Gastrocnemius medialis (tissue), 4 donors: ENCODE measurements at regions not wholly inside any gene's neighbourhood (a gene's known extent, or its start where the extent isn't known, plus 50 kb on each side); places are given as distances from the start of the nearest gene placed in this dataset.

Experiments used
- ATAC-seq, 2 donors: fragments of 150-250 bp; one replicate each; pipeline ENCODE4 v1.9.1; 2016
- DNase-seq, 2 donors: peaks; one replicate each; pipeline ENCODE4 v3.0.0-alpha.2; 2019
- H3K27ac ChIP-seq, 4 donors: fragments of 200-600 bp; sonication (generic); 1 replicate in 1 of 4; 2 replicates in 3 of 4; pipeline ENCODE4 v1.5.1; 2016 to 2018; ENCODE audit warnings: mild to moderate bottlenecking in 2 of 4, moderate library complexity in 1 of 4
- H3K27me3 ChIP-seq, 3 donors: fragments of 200-600 bp; sonication (generic) in 2 of 3; 1 replicate in 1 of 3; 2 replicates in 2 of 3; pipeline versions ENCODE4 v1.5.1 to v1.6.0; 2016 to 2019; ENCODE audit warnings: mild to moderate bottlenecking in 1 of 3, moderate library complexity in 1 of 3
- H3K36me3 ChIP-seq, 2 donors: fragments of 200-600 bp; sonication (generic) in 1 of 2; one replicate each; pipeline ENCODE4 v1.5.1; 2017 to 2018
- H3K4me1 ChIP-seq, 2 donors: fragments of 200-600 bp; sonication (generic) in 1 of 2; one replicate each; pipeline ENCODE4 v1.5.1; 2016 to 2017; ENCODE audit warnings: mild to moderate bottlenecking in 2 of 2
- H3K4me3 ChIP-seq, 4 donors: fragments of 200-600 bp; sonication (generic) in 3 of 4; 1 replicate in 1 of 4; 2 replicates in 3 of 4; pipeline ENCODE4 v1.5.1; 2016 to 2019; ENCODE audit warnings: mild to moderate bottlenecking in 2 of 4
- H3K9me3 ChIP-seq, 3 donors: fragments of 200-600 bp; sonication (generic) in 2 of 3; 1 replicate in 1 of 3; 2 replicates in 2 of 3; pipeline ENCODE4 v1.5.1; 2016 to 2019
- CTCF ChIP-seq, 5 experiments: fragments of 450-650 bp in 3 of 5; fragments of 200-600 bp in 2 of 5; sonication (generic) in 2 of 5; IDR thresholded peaks in 4 of 5; conservative IDR thresholded peaks in 1 of 5; 1 replicate in 4 of 5; 2 replicates in 1 of 5; pipeline ENCODE4 v1.5.1; 2016 to 2019; ENCODE audit warnings: antibody characterized with exemption in 5 of 5, mild to moderate bottlenecking in 3 of 5, moderate library complexity in 3 of 5
- POLR2A ChIP-seq, 2 donors: fragments of 450-650 bp; IDR thresholded peaks; one replicate each; pipeline ENCODE4 v1.6.1; 2017; ENCODE audit warnings: antibody characterized with exemption in 2 of 2, mild to moderate bottlenecking in 2 of 2, moderate library complexity in 2 of 2
- in situ Hi-C, 4 donors: fragments of 200-750 bp; cut with MboI; loops; one replicate each; pipeline versions ENCODE4 v1.15.0 to v1.8.0; 2017; ENCODE audit warnings: low sequenced_read_pairs in 4 of 4
- intact Hi-C: fragments of 100-400 bp; cut with DNase I; formaldehyde crosslinking; loops from one replicate; pipeline ENCODE4 v1.15.1; 2023; ENCODE audit warnings: low total_unique reads

- in situ Hi-C loops (no loop called here), intact Hi-C loops (no loop called here)
- Histone ChIP-seq H3K4me3 (no peak overlapping the region), H3K36me3 (no peaks in the 10 kb centered on the region), H3K9me3 (no peaks in the 10 kb centered on the region), H3K27ac (no peak overlapping the region), H3K27me3 (no peaks in the 10 kb centered on the region), H3K4me1 (no peaks in the 10 kb centered on the region)
- DNase-seq, result no peak
- no peak for TF ChIP-seq CTCF (IDR thresholded peaks at IDR 0.05 in 4 of 5, conservative IDR thresholded peaks at IDR 0.05 in 1 of 5)
- no peak for TF ChIP-seq POLR2A (IDR thresholded peaks at IDR 0.05)
- ATAC-seq, result no peak
Observed at GRCh38 chr1:182183606-182184005, 122.1 kb upstream of the ZNF648 start.

DNA sequence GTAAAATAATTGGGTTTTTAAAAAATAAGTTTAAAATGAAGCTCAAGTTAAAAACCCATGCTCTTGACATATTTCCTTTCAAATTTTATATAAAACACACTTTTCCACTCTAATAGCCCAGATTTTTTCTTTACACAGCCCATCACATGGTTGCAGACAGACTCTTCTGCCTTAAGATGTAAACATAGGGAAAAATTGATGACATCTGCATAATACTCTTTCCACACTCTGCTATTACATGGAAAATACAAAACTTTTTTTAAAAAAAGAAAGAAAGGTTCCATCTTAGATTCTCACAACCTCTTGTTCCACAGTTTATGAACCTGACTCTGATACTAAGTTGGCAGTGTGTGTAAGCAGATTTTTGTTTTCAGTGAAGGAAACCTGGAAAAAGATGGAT is 120.8 kb upstream of the ZNF648 start:
- TF ChIP-seq POLR2A (IDR thresholded peaks at IDR 0.05) (no peak), CTCF (IDR thresholded peaks at IDR 0.05 in 4 of 5, conservative IDR thresholded peaks at IDR 0.05 in 1 of 5) (no peak)
- no peaks in the 10 kb centered on the region for H3K9me3 ChIP-seq
- no peak overlapping the region for H3K4me3 ChIP-seq
- no peaks in the 10 kb centered on the region for H3K4me1 ChIP-seq
- H3K36me3 ChIP-seq, result no peaks in the 10 kb centered on the region
- DNase-seq (no peak), ATAC-seq (no peak)
- no peaks in the 10 kb centered on the region for H3K27me3 ChIP-seq
- intact Hi-C loops (no loop called here), in situ Hi-C loops (no loop called here)
- no peak overlapping the region for H3K27ac ChIP-seq

DNA sequence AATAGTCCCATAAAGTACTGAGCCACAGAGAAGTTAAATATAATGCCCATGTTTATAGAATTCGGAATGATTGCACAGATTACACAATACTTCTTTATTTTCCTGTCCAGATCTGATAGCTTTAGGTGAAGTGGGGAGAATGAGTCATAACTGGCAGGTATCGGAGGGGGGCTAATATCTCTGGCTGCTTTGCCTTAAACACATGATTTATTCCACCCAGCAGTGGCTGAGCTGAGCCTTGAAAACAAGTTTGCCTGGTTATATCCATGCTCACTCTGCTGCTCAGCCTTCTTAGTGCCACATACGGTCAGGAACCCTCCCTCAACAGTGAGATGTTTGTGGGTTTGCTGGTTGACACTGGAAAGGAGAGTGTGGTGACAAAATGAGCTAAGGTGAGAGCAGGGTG is 119.7 kb upstream of the ZNF648 start:
- H3K27ac ChIP-seq, result no peak overlapping the region
- no peaks in the 10 kb centered on the region for H3K36me3 ChIP-seq

GRCh38 chr1:182175361-182175931 is 113.9 kb upstream of the ZNF648 start:
- Histone ChIP-seq H3K27me3 (no peaks in the 10 kb centered on the region), H3K4me3 (no peak overlapping the region), H3K4me1 (peaks cover 13 to 28% of the 10 kb centered on the region in 2 donors), H3K9me3 (no peaks in the 10 kb centered on the region), H3K27ac (peak overlapping the region; percentile 12 to 84 (median 78)), H3K36me3 (no peaks in the 10 kb centered on the region)
- no peak for TF ChIP-seq CTCF (IDR thresholded peaks at IDR 0.05 in 4 of 5, conservative IDR thresholded peaks at IDR 0.05 in 1 of 5)
- no peak for TF ChIP-seq POLR2A (IDR thresholded peaks at IDR 0.05)
- ATAC-seq, result peak; percentile 18 to 19
- intact Hi-C loops (loop anchor here (2.0 kb wide), 1 partner anchor 21 kb away; no protein-coding TSS in a partner anchor), in situ Hi-C loops (no loop called here)
- DNase-seq, result no peak

More for the DNA sequence above, 119.7 kb upstream of the ZNF648 start:
- no peak for TF ChIP-seq CTCF (IDR thresholded peaks at IDR 0.05 in 4 of 5, conservative IDR thresholded peaks at IDR 0.05 in 1 of 5)
- no peak for TF ChIP-seq POLR2A (IDR thresholded peaks at IDR 0.05)
- DNase-seq (no peak), ATAC-seq (no peak)
- Histone ChIP-seq H3K9me3 (no peaks in the 10 kb centered on the region), H3K27me3 (no peaks in the 10 kb centered on the region), H3K4me3 (no peak overlapping the region), H3K4me1 (no peaks in the 10 kb centered on the region)
- in situ Hi-C loops, result no loop called here
- intact Hi-C loops, result no loop called here

GRCh38 chr1:182174513-182174855 is 113.0 kb upstream of the ZNF648 start:
- Histone ChIP-seq H3K27me3 (no peaks in the 10 kb centered on the region), H3K27ac (peak overlapping the region; percentile 73 to 84 (median 78)), H3K36me3 (no peaks in the 10 kb centered on the region), H3K4me1 (peaks cover 13 to 28% of the 10 kb centered on the region in 2 donors), H3K9me3 (no peaks in the 10 kb centered on the region), H3K4me3 (no peak overlapping the region)
- intact Hi-C loops (loop anchor here (2.0 kb wide), 1 partner anchor 22 kb away; no protein-coding TSS in a partner anchor), in situ Hi-C loops (no loop called here)
- ATAC-seq, result no peak
- no peak for DNase-seq
- TF ChIP-seq CTCF (IDR thresholded peaks at IDR 0.05 in 4 of 5, conservative IDR thresholded peaks at IDR 0.05 in 1 of 5) (no peak), POLR2A (IDR thresholded peaks at IDR 0.05) (no peak)
